ENCODE measurements at regions not wholly inside any gene's neighbourhood (a gene's known extent, or its start where the extent isn't known, plus 50 kb on each side); places are given as distances from the start of the nearest gene placed in this dataset.
"Not testable (repeated sequence)": the region's sequence is repeated elsewhere in the genome, so short reads cannot be mapped to it uniquely, and the experiment has no call there.

GRCh38 chrX:11899091-11899490 is 141.1 kb downstream of the MSL3 start:
- TF ChIP-seq TARDBP (IDR thresholded peaks at IDR 0.05) (no peak), SP1 (IDR thresholded peaks at IDR 0.05) (no peak), CTBP1 (IDR thresholded peaks at IDR 0.05; ENCODE audit: borderline replicate concordance) (no peak), FOXA1 (IDR thresholded peaks at IDR 0.05) (no peak), HDGF (IDR thresholded peaks at IDR 0.05; ENCODE audit: borderline replicate concordance) (no peak), BHLHE40 (IDR thresholded peaks at IDR 0.05; ENCODE audit: borderline replicate concordance) (no peak), ZNF384 (IDR thresholded peaks at IDR 0.05) (no peak), SUZ12 (IDR thresholded peaks at IDR 0.05) (no peak), PKNOX1 (IDR thresholded peaks at IDR 0.05) (no peak), L3MBTL2 (conservative IDR thresholded peaks at IDR 0.05) (no peak), ARNT (IDR thresholded peaks at IDR 0.05) (no peak), ELF4 (IDR thresholded peaks at IDR 0.05) (no peak), NFRKB (IDR thresholded peaks at IDR 0.05) (no peak), LEF1 (IDR thresholded peaks at IDR 0.05; ENCODE audit: borderline replicate concordance) (no peak), FOXM1 (IDR thresholded peaks at IDR 0.05; ENCODE audit: borderline replicate concordance) (no peak), FOXK2 (IDR thresholded peaks at IDR 0.05) (no peak)
- ChIA-PET POLR2A (no interaction called here), CTCF (no interaction called here)
- DNase-seq (ENCODE audit: extremely low spot score), result no peak

GRCh38 chrX:11905933-11906332 is 147.9 kb downstream of the MSL3 start:
- DNase-seq (ENCODE audit: extremely low spot score); POLR2A ChIA-PET; CTCF ChIA-PET: not testable (repeated sequence)

GRCh38 chrX:11908371-11908770 is 150.3 kb downstream of the MSL3 start:
- DNase-seq (ENCODE audit: extremely low spot score), result peak; percentile 20
- ChIA-PET POLR2A (no interaction called here), CTCF (interaction anchor here (0.6 kb wide), 1 partner anchor 134 kb away, joined by 3 read pairs; no protein-coding TSS in a partner anchor)
- TF ChIP-seq PKNOX1 (IDR thresholded peaks at IDR 0.05), result no peak
- no peak for TF ChIP-seq SP1 (IDR thresholded peaks at IDR 0.05)
- no peak for TF ChIP-seq BHLHE40 (IDR thresholded peaks at IDR 0.05; ENCODE audit: borderline replicate concordance)
- no peak for TF ChIP-seq TARDBP (IDR thresholded peaks at IDR 0.05)
- no peak for TF ChIP-seq NFRKB (IDR thresholded peaks at IDR 0.05)
- no peak for TF ChIP-seq CTBP1 (IDR thresholded peaks at IDR 0.05; ENCODE audit: borderline replicate concordance)
- no peak for TF ChIP-seq L3MBTL2 (conservative IDR thresholded peaks at IDR 0.05)
- TF ChIP-seq HDGF (IDR thresholded peaks at IDR 0.05; ENCODE audit: borderline replicate concordance), result no peak
- TF ChIP-seq ARNT (IDR thresholded peaks at IDR 0.05), result no peak
- TF ChIP-seq FOXK2 (IDR thresholded peaks at IDR 0.05), result no peak
- no peak for TF ChIP-seq ELF4 (IDR thresholded peaks at IDR 0.05)
- TF ChIP-seq SUZ12 (IDR thresholded peaks at IDR 0.05), result no peak
- no peak for TF ChIP-seq ZNF384 (IDR thresholded peaks at IDR 0.05)
- no peak for TF ChIP-seq LEF1 (IDR thresholded peaks at IDR 0.05; ENCODE audit: borderline replicate concordance)

- DNase-seq (ENCODE audit: extremely low spot score), result no peak
- CTCF ChIA-PET, result no interaction called here
- TF ChIP-seq CTBP1 (IDR thresholded peaks at IDR 0.05; ENCODE audit: borderline replicate concordance) (no peak), L3MBTL2 (conservative IDR thresholded peaks at IDR 0.05) (no peak), FOXK2 (IDR thresholded peaks at IDR 0.05) (no peak)
- POLR2A ChIA-PET, result no interaction called here
These were observed 155.0 kb downstream of the MSL3 start for GRCh38 chrX:11913001-11913400.

- POLR2A ChIA-PET, result no interaction called here
- DNase-seq (ENCODE audit: extremely low spot score), result no peak
- CTCF ChIA-PET, result no interaction called here
- no peak for TF ChIP-seq NFRKB (IDR thresholded peaks at IDR 0.05)
- TF ChIP-seq ELF4 (IDR thresholded peaks at IDR 0.05), result no peak
- no peak for TF ChIP-seq SP1 (IDR thresholded peaks at IDR 0.05)
- TF ChIP-seq LEF1 (IDR thresholded peaks at IDR 0.05; ENCODE audit: borderline replicate concordance), result no peak
- TF ChIP-seq FOXA1 (IDR thresholded peaks at IDR 0.05), result no peak
- no peak for TF ChIP-seq HDGF (IDR thresholded peaks at IDR 0.05; ENCODE audit: borderline replicate concordance)
- no peak for TF ChIP-seq TARDBP (IDR thresholded peaks at IDR 0.05)
- no peak for TF ChIP-seq SUZ12 (IDR thresholded peaks at IDR 0.05)
- no peak for TF ChIP-seq PKNOX1 (IDR thresholded peaks at IDR 0.05)
- no peak for TF ChIP-seq FOXK2 (IDR thresholded peaks at IDR 0.05)
- TF ChIP-seq CTBP1 (IDR thresholded peaks at IDR 0.05; ENCODE audit: borderline replicate concordance), result no peak
- TF ChIP-seq FOXM1 (IDR thresholded peaks at IDR 0.05; ENCODE audit: borderline replicate concordance), result no peak
- TF ChIP-seq BHLHE40 (IDR thresholded peaks at IDR 0.05; ENCODE audit: borderline replicate concordance), result no peak
- no peak for TF ChIP-seq ARNT (IDR thresholded peaks at IDR 0.05)
These were observed 171.4 kb downstream of the MSL3 start for GRCh38 chrX:11929476-11929875.

GRCh38 chrX:11932423-11932822 is 174.4 kb downstream of the MSL3 start:
- POLR2A ChIA-PET, result no interaction called here
- CTCF ChIA-PET, result no interaction called here
- no peak for DNase-seq (ENCODE audit: extremely low spot score)
- no peak for TF ChIP-seq ARNT (IDR thresholded peaks at IDR 0.05)
- no peak for TF ChIP-seq HDGF (IDR thresholded peaks at IDR 0.05; ENCODE audit: borderline replicate concordance)
- TF ChIP-seq FOXA1 (IDR thresholded peaks at IDR 0.05), result no peak
- TF ChIP-seq FOXM1 (IDR thresholded peaks at IDR 0.05; ENCODE audit: borderline replicate concordance), result no peak
- no peak for TF ChIP-seq ZNF384 (IDR thresholded peaks at IDR 0.05)
- TF ChIP-seq BHLHE40 (IDR thresholded peaks at IDR 0.05; ENCODE audit: borderline replicate concordance), result no peak

GRCh38 chrX:11934089-11934488 is 176.1 kb downstream of the MSL3 start:
- no peak for TF ChIP-seq ARNT (IDR thresholded peaks at IDR 0.05)
- no peak for TF ChIP-seq BHLHE40 (IDR thresholded peaks at IDR 0.05; ENCODE audit: borderline replicate concordance)
- TF ChIP-seq ZNF384 (IDR thresholded peaks at IDR 0.05), result no peak
- no peak for TF ChIP-seq HDGF (IDR thresholded peaks at IDR 0.05; ENCODE audit: borderline replicate concordance)
- no peak for TF ChIP-seq ELF4 (IDR thresholded peaks at IDR 0.05)
- no peak for TF ChIP-seq LEF1 (IDR thresholded peaks at IDR 0.05; ENCODE audit: borderline replicate concordance)
- TF ChIP-seq L3MBTL2 (conservative IDR thresholded peaks at IDR 0.05), result no peak
- no peak for TF ChIP-seq FOXM1 (IDR thresholded peaks at IDR 0.05; ENCODE audit: borderline replicate concordance)
- TF ChIP-seq PKNOX1 (IDR thresholded peaks at IDR 0.05), result no peak
- no peak for TF ChIP-seq SUZ12 (IDR thresholded peaks at IDR 0.05)
- no peak for TF ChIP-seq TARDBP (IDR thresholded peaks at IDR 0.05)
- no peak for DNase-seq (ENCODE audit: extremely low spot score)
- POLR2A ChIA-PET, result no interaction called here
- CTCF ChIA-PET, result no interaction called here

All from HEK293T (cell line).